ENCODE measurements at regions not wholly inside any gene's neighbourhood (a gene's known extent, or its start where the extent isn't known, plus 50 kb on each side); places are given as distances from the start of the nearest gene placed in this dataset.

DNA sequence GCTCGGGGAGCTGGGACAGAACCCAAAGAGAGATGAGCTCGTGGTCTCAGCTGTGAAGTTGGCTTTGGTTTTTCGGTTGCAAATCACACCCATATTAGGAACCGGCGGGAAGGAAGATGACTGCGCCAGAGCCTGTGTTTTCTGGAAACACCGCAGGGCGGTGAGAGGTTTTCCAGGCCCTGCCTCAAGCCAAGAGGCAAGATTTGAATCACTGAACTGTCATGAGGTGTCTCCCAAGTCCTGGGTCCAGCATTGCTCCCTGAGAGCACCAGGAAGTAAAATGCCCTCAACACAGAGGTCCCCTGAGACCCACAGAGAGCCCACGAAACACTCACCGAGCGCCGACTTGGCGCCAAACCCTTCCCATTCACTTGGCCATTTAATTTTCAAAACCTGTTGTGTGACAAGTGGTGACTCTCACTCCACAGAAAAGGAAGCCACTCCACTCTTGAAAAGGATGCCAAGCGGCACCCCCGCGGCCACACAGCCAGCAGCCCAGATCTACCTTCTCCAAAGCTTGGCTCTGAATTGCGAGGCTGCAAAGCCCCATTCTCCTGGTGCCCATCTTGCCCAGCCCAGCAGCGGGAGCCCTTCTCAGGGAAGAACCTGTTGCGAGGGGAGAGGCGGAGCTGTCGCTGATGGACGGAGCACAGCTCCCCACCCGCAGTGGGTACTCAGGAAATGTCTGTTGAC lies 99.0 kb upstream of the RUNX3 start:
- no peak overlapping the region for H3K4me3 ChIP-seq (ENCODE audit: insufficient read depth, low read depth, low read length)
- H4K5ac ChIP-seq (ENCODE audit: low read depth, low read length) = no peak overlapping the region
- no peak overlapping the region for H3K56ac ChIP-seq (ENCODE audit: extremely low read depth, insufficient read depth, low read length)
- H2BK5ac ChIP-seq (ENCODE audit: low read depth, low read length, poor library complexity, severe bottlenecking) = no peak overlapping the region
- no peak overlapping the region for H2BK120ac ChIP-seq (ENCODE audit: low read depth, low read length)
- H3K9ac ChIP-seq (ENCODE audit: low read depth, low read length) = no peak overlapping the region
- no peak for DNase-seq
- no peak overlapping the region for H2BK15ac ChIP-seq (ENCODE audit: low read depth, low read length)
- ATAC-seq (ENCODE audit: low read depth) = no peak
- no peak overlapping the region for H3K4me2 ChIP-seq (ENCODE audit: low read depth, low read length)
- no peak overlapping the region for H3K23ac ChIP-seq (ENCODE audit: low read depth, low read length)
- H3K4ac ChIP-seq (ENCODE audit: low read depth, low read length) = no peak overlapping the region; the same call in 1 of the 2 replicates
- no peaks in the 10 kb centered on the region for H4K20me1 ChIP-seq (ENCODE audit: insufficient read depth, low read length)
- H3K27ac ChIP-seq (ENCODE audit: insufficient read depth, low read length) = no peak overlapping the region
- no peak overlapping the region for H3K18ac ChIP-seq (ENCODE audit: low read depth, low read length)
- no TSS peak for BruUV-seq (replicated peaks)
- TF ChIP-seq CEBPB (IDR thresholded peaks at IDR 0.05; ENCODE audit: low read depth, low read length) (no peak), CHD1 (IDR thresholded peaks at IDR 0.05; ENCODE audit: low read depth, low read length) (no peak), RAD21 (IDR thresholded peaks at IDR 0.05; ENCODE audit: low read length) (no peak)
- in situ Hi-C loops (cut with MboI; ENCODE audit: low sequenced_read_pairs) (no loop called here), intact Hi-C loops (cut with micrococcal nuclease) (no loop called here), dilution Hi-C loops (cut with HindIII; ENCODE audit: low sequenced_read_pairs, unreplicated experiment) (no loop called here)
- H3K14ac ChIP-seq (replicated peaks; ENCODE audit: low read depth, low read length) = no peak overlapping the region
- no peak overlapping the region for H4K8ac ChIP-seq (ENCODE audit: low read depth in 2 of 2, low read length in 2 of 2)
- ChIA-PET CTCF (interaction anchor here (2.0 kb wide), 1 partner anchor 77 kb away, joined by 4 read pairs; no protein-coding TSS in a partner anchor), POLR2A (ENCODE audit: unreplicated experiment) (no interaction called here)
- no peak overlapping the region for H2AK9ac ChIP-seq (replicated peaks; ENCODE audit: low read depth, low read length, poor library complexity)
- no peaks in the 10 kb centered on the region for H3K9me3 ChIP-seq (ENCODE audit: control insufficient read depth, insufficient read depth, low read length)
- H2AK5ac ChIP-seq (ENCODE audit: low read depth, low read length) = 0 out of 2 replicates have a peak overlapping the region, but pooled peaks have one; percentile 22
- no peaks in the 10 kb centered on the region for H3K79me1 ChIP-seq (ENCODE audit: low read depth in 1 of 2, low read length in 2 of 2)
- H3K4me1 ChIP-seq (ENCODE audit: control insufficient read depth, insufficient read depth, low read length) = peaks cover 2% of the 10 kb centered on the region; the same call in 1 of the 2 replicates
- no peak overlapping the region for H2BK20ac ChIP-seq (ENCODE audit: low read depth, low read length)
- 90% methylated on average over 4 of the region's 23 CpGs; no CpG with 5 or more reads in 1 of the 2 experiments for WGBS, 2 experiments (ENCODE audit: extremely low coverage in 2 of 2, insufficient read length in 1 of 2)
- H4K91ac ChIP-seq (ENCODE audit: insufficient read depth, low read depth, low read length) = no peak overlapping the region
- H2AFZ ChIP-seq (replicated peaks; ENCODE audit: low read length, poor library complexity) = no peak overlapping the region
- no peaks in the 10 kb centered on the region for H3K36me3 ChIP-seq (ENCODE audit: control insufficient read depth, insufficient read depth, low read length)
- H3K9me1 ChIP-seq (ENCODE audit: insufficient read depth, low read length) = no peaks in the 10 kb centered on the region
- H3K27me3 ChIP-seq (ENCODE audit: control insufficient read depth, insufficient read depth, low read length) = no peaks in the 10 kb centered on the region; the same call in 1 of the 2 replicates

Measured in IMR-90 (cell line).